ENCODE measurements at regions not wholly inside any gene's neighbourhood (a gene's known extent, or its start where the extent isn't known, plus 50 kb on each side); places are given as distances from the start of the nearest gene placed in this dataset.

DNA sequence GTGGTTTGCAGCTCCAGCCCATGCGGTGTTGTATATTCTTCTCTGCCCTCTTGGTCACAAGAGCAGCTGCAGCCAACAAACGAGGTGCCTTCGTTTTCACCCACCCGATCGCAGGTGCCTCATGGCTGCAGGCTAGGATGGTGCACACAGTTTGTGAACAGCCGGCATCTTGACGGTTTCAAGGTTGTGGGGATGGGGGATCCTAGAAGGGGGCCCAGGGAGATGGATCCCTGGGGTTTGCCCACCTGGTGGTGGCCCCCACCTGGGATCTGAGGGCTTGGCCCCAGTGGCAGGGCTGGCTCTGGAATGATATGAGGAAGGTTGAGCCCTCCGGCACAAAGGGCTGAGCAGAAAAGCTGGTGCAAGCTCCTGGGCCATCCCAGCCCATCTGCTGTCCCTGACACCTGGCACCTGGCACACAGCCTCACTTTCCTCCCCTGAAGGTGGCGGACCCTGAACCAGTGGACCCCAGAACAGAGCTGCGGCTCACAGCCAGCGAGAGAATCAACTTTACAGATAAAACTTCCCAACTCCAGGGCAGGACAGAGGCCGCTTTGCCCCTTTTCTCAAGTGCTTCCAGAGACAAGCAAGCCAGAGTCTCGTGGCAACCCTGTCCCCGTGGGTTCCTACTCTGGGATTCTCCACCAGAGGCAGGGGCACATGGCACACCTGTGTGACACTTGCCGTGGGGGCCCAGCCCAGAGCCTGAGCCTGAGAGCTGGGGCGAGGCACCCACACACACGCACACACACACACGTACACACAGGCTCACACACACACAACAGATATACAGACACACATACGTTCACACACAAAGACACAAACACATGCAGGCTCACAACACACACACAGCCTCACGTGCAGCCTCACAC lies 177.3 kb upstream of the PPP2R2D start:
- no peaks in the 10 kb centered on the region for H3K79me1 ChIP-seq (ENCODE audit: insufficient read depth, low read depth, low read length, poor library complexity, severe bottlenecking)
- H2AFZ ChIP-seq (ENCODE audit: low read length) = no peak overlapping the region
- no peak overlapping the region for H3K27ac ChIP-seq (ENCODE audit: insufficient read length, low read depth, low read length)
- no peak overlapping the region for H2BK5ac ChIP-seq (ENCODE audit: insufficient read length, low read length)
- peak; percentile 18 for DNase-seq
- no CpG with 5 or more reads among the region's 20 CpGs for WGBS (ENCODE audit: extremely low coverage, insufficient read length, low lambda C conversion rate)
- no peak overlapping the region for H4K91ac ChIP-seq (ENCODE audit: insufficient read length, low read depth, low read length)
- no peak overlapping the region for H3K18ac ChIP-seq (ENCODE audit: insufficient read length, low read depth, low read length)
- TF ChIP-seq, protein P1, sequence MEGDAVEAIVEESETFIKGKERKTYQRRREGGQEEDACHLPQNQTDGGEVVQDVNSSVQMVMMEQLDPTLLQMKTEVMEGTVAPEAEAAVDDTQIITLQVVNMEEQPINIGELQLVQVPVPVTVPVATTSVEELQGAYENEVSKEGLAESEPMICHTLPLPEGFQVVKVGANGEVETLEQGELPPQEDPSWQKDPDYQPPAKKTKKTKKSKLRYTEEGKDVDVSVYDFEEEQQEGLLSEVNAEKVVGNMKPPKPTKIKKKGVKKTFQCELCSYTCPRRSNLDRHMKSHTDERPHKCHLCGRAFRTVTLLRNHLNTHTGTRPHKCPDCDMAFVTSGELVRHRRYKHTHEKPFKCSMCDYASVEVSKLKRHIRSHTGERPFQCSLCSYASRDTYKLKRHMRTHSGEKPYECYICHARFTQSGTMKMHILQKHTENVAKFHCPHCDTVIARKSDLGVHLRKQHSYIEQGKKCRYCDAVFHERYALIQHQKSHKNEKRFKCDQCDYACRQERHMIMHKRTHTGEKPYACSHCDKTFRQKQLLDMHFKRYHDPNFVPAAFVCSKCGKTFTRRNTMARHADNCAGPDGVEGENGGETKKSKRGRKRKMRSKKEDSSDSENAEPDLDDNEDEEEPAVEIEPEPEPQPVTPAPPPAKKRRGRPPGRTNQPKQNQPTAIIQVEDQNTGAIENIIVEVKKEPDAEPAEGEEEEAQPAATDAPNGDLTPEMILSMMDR (conservative IDR thresholded peaks at IDR 0.05) = no peak
- H3K79me2 ChIP-seq (ENCODE audit: insufficient read depth, low read length) = no peaks in the 10 kb centered on the region
- no peaks in the 10 kb centered on the region for H4K20me1 ChIP-seq (ENCODE audit: control insufficient read depth, insufficient read depth, insufficient read length)
- H2BK120ac ChIP-seq (ENCODE audit: low read depth, low read length, poor library complexity, severe bottlenecking) = no peak overlapping the region
- no peak overlapping the region for H3T11ph ChIP-seq (ENCODE audit: low read length)
- Mint-ChIP-seq H3K4me1 (peaks cover 15 to 24% of the 10 kb centered on the region in 2 experiments), H3K27me3 (ENCODE audit: low read depth) (peaks cover 17% of the 10 kb centered on the region), H3K4me3 (no peak overlapping the region), H3K27ac (peak overlapping the region in 2 of 3 experiments; percentile 24 to 57; a peak in 2 of 7 replicates), H3K36me3 (ENCODE audit: insufficient read depth in 1 of 3, low read depth in 3 of 3) (no peaks in the 10 kb centered on the region), H3K9me3 (peaks cover 6% of the 10 kb centered on the region in 2 experiments)
- no peaks in the 10 kb centered on the region for H3K23me2 ChIP-seq (ENCODE audit: insufficient read length, low read depth, low read length, poor library complexity, severe bottlenecking)
- H4K8ac ChIP-seq (replicated peaks; ENCODE audit: insufficient read length, low read depth, low read length) = no peak overlapping the region
- H3K9ac ChIP-seq (ENCODE audit: extremely low read depth, insufficient read length, low read length) = no peak overlapping the region
- H2AK5ac ChIP-seq (ENCODE audit: insufficient read length, low read length) = no peak overlapping the region
- H2BK15ac ChIP-seq (ENCODE audit: low read depth, low read length) = no peak overlapping the region
- H2BK12ac ChIP-seq (ENCODE audit: insufficient read length, low read depth, low read length) = no peak overlapping the region
- H3K56ac ChIP-seq (ENCODE audit: insufficient read length, low read depth, low read length) = no peak overlapping the region
- H3K4ac ChIP-seq (ENCODE audit: low read depth, low read length) = no peak overlapping the region
- no peaks in the 10 kb centered on the region for H3K4me1 ChIP-seq (ENCODE audit: insufficient read depth, low read length)
- no peak overlapping the region for H3K23ac ChIP-seq (ENCODE audit: insufficient read length, low read depth, low read length)
- no peak overlapping the region for H3K4me2 ChIP-seq (ENCODE audit: insufficient read depth, insufficient read length, low read length)
- no peaks in the 10 kb centered on the region; the same call in 1 of the 2 replicates for H3K27me3 ChIP-seq (ENCODE audit: insufficient read depth, low read length)
- H2BK20ac ChIP-seq (ENCODE audit: low read depth, low read length, poor library complexity, severe bottlenecking) = no peak overlapping the region
- no peaks in the 10 kb centered on the region for H3K9me3 ChIP-seq (ENCODE audit: control insufficient read depth, low read depth, low read length)
- H3K14ac ChIP-seq (ENCODE audit: insufficient read depth, low read length) = no peak overlapping the region
- no peak overlapping the region for H4K5ac ChIP-seq (ENCODE audit: insufficient read length, low read depth, low read length)
